Activated T-cell treated with anti-CD3 and anti-CD28 coated beads, Interleukin-2, amount 50 U/mL, for 4 hours (primary cell): ENCODE measurements at regions not wholly inside any gene's neighbourhood (a gene's known extent, or its start where the extent isn't known, plus 50 kb on each side); places are given as distances from the start of the nearest gene placed in this dataset.

Experiments used
- ATAC-seq, 2 donors: fragments of 200-7000 bp; cut with Tn5 transposase; one replicate each; pipeline ENCODE4 v1.10.0; 2021
- DNase-seq: peaks from one replicate; pipeline ENCODE4 v3.0.0-alpha.2; 2020
- H3K27me3 Mint-ChIP-seq: one replicate; pipeline ENCODE4 v1.8.0; 2021; ENCODE audit warnings: low read depth, mixed read lengths
- H3K36me3 Mint-ChIP-seq: one replicate; pipeline ENCODE4 v1.8.0; 2022; ENCODE audit warnings: mixed read lengths; ENCODE audit not compliant: insufficient read depth
- H3K4me1 Mint-ChIP-seq: one replicate; pipeline ENCODE4 v1.8.0; 2021; ENCODE audit warnings: low read depth, mixed read lengths
- H3K4me3 Mint-ChIP-seq: one replicate; pipeline ENCODE4 v1.8.0; 2021; ENCODE audit warnings: mild to moderate bottlenecking, moderate library complexity, mixed read lengths
- H3K9me3 Mint-ChIP-seq: one replicate; pipeline ENCODE4 v1.8.0; 2021; ENCODE audit warnings: mixed read lengths

GRCh38 chr5:5588887-5589826 is 166.7 kb downstream of the ICE1 start:
- Mint-ChIP-seq H3K36me3 (no peaks in the 10 kb centered on the region), H3K9me3 (no peaks in the 10 kb centered on the region), H3K4me3 (no peak overlapping the region), H3K4me1 (no peaks in the 10 kb centered on the region), H3K27me3 (peaks cover 14% of the 10 kb centered on the region)
- DNase-seq (no peak), ATAC-seq (no peak)

DNA sequence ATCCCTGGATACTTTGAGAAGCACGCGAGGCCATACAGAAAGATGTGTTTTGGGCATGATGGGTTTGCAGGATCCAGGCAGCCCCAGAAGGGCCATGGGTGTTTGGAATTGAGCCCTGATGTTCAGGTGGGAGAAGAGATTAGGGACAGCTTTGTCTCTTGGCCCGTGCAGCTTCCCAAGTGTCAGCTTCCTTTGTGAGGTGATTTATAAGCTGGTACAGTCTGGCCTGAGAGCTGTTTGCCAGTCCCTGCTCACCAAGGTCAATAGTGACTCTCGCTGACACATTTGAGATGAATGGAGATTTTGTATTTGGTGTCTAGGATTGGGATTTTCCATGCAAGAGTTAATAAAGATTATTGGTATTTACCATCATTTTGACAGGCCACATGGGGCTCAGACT is 165.9 kb downstream of the ICE1 start:
- no peaks in the 10 kb centered on the region for H3K9me3 Mint-ChIP-seq
- no peaks in the 10 kb centered on the region for H3K36me3 Mint-ChIP-seq
- H3K4me3 Mint-ChIP-seq, result no peak overlapping the region
- H3K4me1 Mint-ChIP-seq, result no peaks in the 10 kb centered on the region
- DNase-seq, result no peak
- peaks cover 14% of the 10 kb centered on the region for H3K27me3 Mint-ChIP-seq
- ATAC-seq, result no peak

GRCh38 chr5:5587474-5587873 is 165.0 kb downstream of the ICE1 start:
- peaks cover 14% of the 10 kb centered on the region for H3K27me3 Mint-ChIP-seq
- DNase-seq (no peak), ATAC-seq (no peak)
- no peaks in the 10 kb centered on the region for H3K9me3 Mint-ChIP-seq
- H3K36me3 Mint-ChIP-seq, result no peaks in the 10 kb centered on the region
- no peaks in the 10 kb centered on the region for H3K4me1 Mint-ChIP-seq
- no peak overlapping the region for H3K4me3 Mint-ChIP-seq

- no peak overlapping the region for H3K4me3 Mint-ChIP-seq
- no peak for ATAC-seq
- no peaks in the 10 kb centered on the region for H3K36me3 Mint-ChIP-seq
- H3K4me1 Mint-ChIP-seq, result no peaks in the 10 kb centered on the region
- H3K27me3 Mint-ChIP-seq, result peaks cover 14% of the 10 kb centered on the region
- no peak for DNase-seq
- H3K9me3 Mint-ChIP-seq, result no peaks in the 10 kb centered on the region
Measured at GRCh38 chr5:5586721-5587120, 164.2 kb downstream of the ICE1 start.

- Mint-ChIP-seq H3K4me1 (no peaks in the 10 kb centered on the region), H3K27me3 (peaks cover 13% of the 10 kb centered on the region), H3K9me3 (no peaks in the 10 kb centered on the region), H3K36me3 (no peaks in the 10 kb centered on the region), H3K4me3 (no peak overlapping the region)
- DNase-seq (no peak), ATAC-seq (no peak)
Measured at GRCh38 chr5:5585751-5586341, 163.4 kb downstream of the ICE1 start.

DNA sequence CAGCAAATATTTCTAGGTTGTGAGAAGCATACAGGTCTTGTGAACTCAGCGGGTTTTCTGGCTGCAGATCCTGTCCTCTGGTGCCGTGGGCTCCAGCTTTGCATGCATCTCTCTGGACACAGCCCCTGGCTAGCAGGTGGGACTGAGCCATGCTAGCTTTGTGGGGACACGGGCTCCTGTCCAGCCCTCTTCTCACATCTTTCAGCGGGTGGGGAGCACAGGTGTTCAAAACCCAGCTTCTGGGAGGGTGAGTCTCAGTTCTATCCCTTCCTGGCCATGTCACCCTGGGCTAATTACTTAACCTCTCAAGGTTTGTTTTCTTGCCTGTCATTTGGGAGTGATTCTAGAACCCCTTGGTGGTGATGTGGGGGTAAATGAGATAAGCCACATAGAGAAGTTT is 162.3 kb downstream of the ICE1 start:
- no peaks in the 10 kb centered on the region for H3K9me3 Mint-ChIP-seq
- no peak for DNase-seq
- no peak overlapping the region for H3K4me3 Mint-ChIP-seq
- H3K36me3 Mint-ChIP-seq, result no peaks in the 10 kb centered on the region
- no peaks in the 10 kb centered on the region for H3K4me1 Mint-ChIP-seq
- peaks cover 12% of the 10 kb centered on the region for H3K27me3 Mint-ChIP-seq
- no peak for ATAC-seq

DNA sequence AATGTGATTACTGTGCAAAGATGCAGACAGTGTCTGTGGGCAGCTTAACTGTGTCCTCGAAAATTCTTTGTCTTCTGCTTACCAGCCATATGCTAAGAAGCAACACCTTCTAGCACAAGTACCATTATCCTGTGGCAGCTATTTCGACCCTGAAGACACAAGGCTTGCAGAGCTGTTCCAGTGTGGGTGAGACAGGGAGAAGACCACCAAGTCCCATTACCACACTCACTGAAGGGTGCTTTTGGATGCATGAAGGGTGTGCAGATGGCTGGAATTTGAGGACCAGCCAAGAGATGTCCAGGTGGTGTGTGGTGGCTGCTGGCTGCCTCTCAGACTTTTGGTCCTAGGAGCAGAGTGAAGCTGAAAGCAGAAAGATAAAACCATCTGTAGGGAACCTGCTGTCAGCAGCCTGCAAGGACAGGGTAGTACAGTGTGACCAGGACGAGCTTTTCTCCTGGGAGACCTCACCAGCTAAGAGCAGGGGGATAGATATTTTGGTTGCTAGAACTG is 161.8 kb downstream of the ICE1 start:
- H3K4me1 Mint-ChIP-seq, result no peaks in the 10 kb centered on the region
- no peak overlapping the region for H3K4me3 Mint-ChIP-seq
- no peaks in the 10 kb centered on the region for H3K36me3 Mint-ChIP-seq
- no peaks in the 10 kb centered on the region for H3K9me3 Mint-ChIP-seq
- H3K27me3 Mint-ChIP-seq, result peaks cover 12% of the 10 kb centered on the region
- peak in 1 of 2 donors; percentile 10 for ATAC-seq
- no peak for DNase-seq

GRCh38 chr5:5583832-5584231 is 161.4 kb downstream of the ICE1 start:
- H3K27me3 Mint-ChIP-seq, result peaks cover 12% of the 10 kb centered on the region
- no peak for DNase-seq
- no peak for ATAC-seq
- H3K4me3 Mint-ChIP-seq, result no peak overlapping the region
- H3K36me3 Mint-ChIP-seq, result no peaks in the 10 kb centered on the region
- no peaks in the 10 kb centered on the region for H3K4me1 Mint-ChIP-seq
- no peaks in the 10 kb centered on the region for H3K9me3 Mint-ChIP-seq

- Mint-ChIP-seq H3K4me1 (no peaks in the 10 kb centered on the region), H3K4me3 (no peak overlapping the region), H3K27me3 (peaks cover 9% of the 10 kb centered on the region), H3K9me3 (no peaks in the 10 kb centered on the region), H3K36me3 (no peaks in the 10 kb centered on the region)
- DNase-seq (no peak), ATAC-seq (no peak)
Measured at GRCh38 chr5:5583023-5583765, 160.7 kb downstream of the ICE1 start.

GRCh38 chr5:5581080-5581479 is 158.6 kb downstream of the ICE1 start:
- no peak overlapping the region for H3K4me3 Mint-ChIP-seq
- no peak for ATAC-seq
- H3K36me3 Mint-ChIP-seq, result no peaks in the 10 kb centered on the region
- no peaks in the 10 kb centered on the region for H3K4me1 Mint-ChIP-seq
- H3K27me3 Mint-ChIP-seq, result peaks cover 3% of the 10 kb centered on the region
- no peak for DNase-seq
- no peaks in the 10 kb centered on the region for H3K9me3 Mint-ChIP-seq

- H3K36me3 Mint-ChIP-seq, result no peaks in the 10 kb centered on the region
- DNase-seq (no peak), ATAC-seq (no peak)
- H3K4me3 Mint-ChIP-seq, result no peak overlapping the region
- H3K27me3 Mint-ChIP-seq, result peaks cover 7% of the 10 kb centered on the region
- no peaks in the 10 kb centered on the region for H3K9me3 Mint-ChIP-seq
- no peaks in the 10 kb centered on the region for H3K4me1 Mint-ChIP-seq
Measured at GRCh38 chr5:5576744-5577143, 154.3 kb downstream of the ICE1 start.

GRCh38 chr5:5575461-5575860 is 153.0 kb downstream of the ICE1 start:
- H3K36me3 Mint-ChIP-seq, result no peaks in the 10 kb centered on the region
- peaks cover 7% of the 10 kb centered on the region for H3K27me3 Mint-ChIP-seq
- no peak overlapping the region for H3K4me3 Mint-ChIP-seq
- ATAC-seq (no peak), DNase-seq (no peak)
- H3K9me3 Mint-ChIP-seq, result no peaks in the 10 kb centered on the region
- H3K4me1 Mint-ChIP-seq, result no peaks in the 10 kb centered on the region

DNA sequence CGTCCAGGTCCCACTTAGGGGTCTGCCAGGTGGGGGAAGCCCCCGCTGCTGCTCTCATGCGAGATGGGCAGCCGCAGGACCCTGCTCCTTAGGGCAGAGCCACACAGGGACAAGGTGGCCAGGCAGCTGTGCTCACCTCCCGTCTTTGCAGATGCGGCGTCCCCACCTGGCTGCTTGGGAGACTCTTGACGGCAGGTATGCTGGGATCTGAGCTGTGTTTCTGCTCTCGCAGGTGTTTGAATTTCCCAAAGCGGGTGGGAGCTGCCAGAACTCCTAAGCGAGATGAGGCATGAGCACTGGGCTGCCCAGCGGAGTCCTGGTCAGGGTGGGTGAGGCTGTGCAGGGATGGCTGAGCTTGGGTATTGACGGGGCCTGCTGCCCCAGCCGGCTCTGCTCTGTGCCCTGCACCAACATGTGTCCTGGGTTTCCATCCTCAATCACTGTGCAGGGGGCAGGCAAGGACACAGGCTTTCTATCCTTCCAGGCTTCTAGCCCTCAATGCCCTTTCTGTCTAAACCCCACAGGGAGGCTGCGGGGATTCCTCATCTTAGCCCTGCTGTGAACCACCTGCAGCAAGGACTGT is 151.4 kb downstream of the ICE1 start:
- ATAC-seq (no peak), DNase-seq (no peak)
- H3K4me1 Mint-ChIP-seq, result no peaks in the 10 kb centered on the region
- peaks cover 7% of the 10 kb centered on the region for H3K27me3 Mint-ChIP-seq
- H3K9me3 Mint-ChIP-seq, result no peaks in the 10 kb centered on the region
- H3K36me3 Mint-ChIP-seq, result no peaks in the 10 kb centered on the region
- H3K4me3 Mint-ChIP-seq, result no peak overlapping the region
